CD4-positive, alpha-beta memory T cell (primary cell): ENCODE measurements at regions not wholly inside any gene's neighbourhood (a gene's known extent, or its start where the extent isn't known, plus 50 kb on each side); places are given as distances from the start of the nearest gene placed in this dataset.

Experiments used
- CTCF ChIA-PET: fragments of 350-600 bp; sonication (Branson Sonifier 250); formaldehyde crosslinking; loops from one replicate; lab custom pipeline; 2021; ENCODE audit warnings: inconsistent platforms; ENCODE audit not compliant: partially characterized antibody; lab: Charles Lee
- POLR2A ChIA-PET: fragments of 350-600 bp; sonication (Branson Sonifier 250); formaldehyde crosslinking; loops from one replicate; lab custom pipeline; 2021; ENCODE audit not compliant: partially characterized antibody; lab: Charles Lee
- DNase-seq, 5 donors: peaks; one replicate each; pipeline versions ENCODE4 v3.0.0 to v3.0.0-alpha.2; 2020 to 2022; ENCODE audit warnings: mixed read lengths in 1 of 5
- H3K27ac ChIP-seq: one replicate; pipeline ENCODE4 v1.7.0; 2013; ENCODE audit warnings: low read depth, low read length
- H3K27me3 ChIP-seq: 2 replicates; pipeline ENCODE4 v1.7.0; 2013; ENCODE audit warnings: mild to moderate bottlenecking, low read length, moderate library complexity; ENCODE audit not compliant: insufficient read depth
- H3K36me3 ChIP-seq: 2 replicates; pipeline ENCODE4 v1.7.0; 2013; ENCODE audit warnings: mild to moderate bottlenecking, low read length, moderate library complexity; ENCODE audit not compliant: insufficient read depth
- H3K4me1 ChIP-seq: 2 replicates; pipeline ENCODE4 v1.7.0; 2013; ENCODE audit warnings: mild to moderate bottlenecking, low read length, moderate library complexity; ENCODE audit not compliant: insufficient read depth
- H3K4me3 ChIP-seq, 2 donors: one replicate each; pipeline ENCODE4 v1.7.0; 2013; ENCODE audit warnings: low read length in 2 of 2, mild to moderate bottlenecking in 1 of 2
- H3K9me3 ChIP-seq, 2 donors: one replicate each; pipeline ENCODE4 v1.7.0; 2013; ENCODE audit warnings: low read length in 2 of 2, control low read depth in 1 of 2; ENCODE audit not compliant: control insufficient read depth in 1 of 2
- H3K27ac Mint-ChIP-seq, 7 donors: one replicate each; pipeline ENCODE4 v1.8.0; 2020 to 2021; ENCODE audit warnings: mixed read lengths in 7 of 7, mild to moderate bottlenecking in 6 of 7, inconsistent platforms in 3 of 7, moderate library complexity in 3 of 7
- H3K27me3 Mint-ChIP-seq, 2 donors: one replicate each; pipeline ENCODE4 v1.8.0; 2020 to 2021; ENCODE audit warnings: mixed read lengths in 2 of 2
- H3K36me3 Mint-ChIP-seq, 2 donors: one replicate each; pipeline ENCODE4 v1.8.0; 2020 to 2021; ENCODE audit warnings: mixed read lengths in 2 of 2, inconsistent platforms in 1 of 2, mild to moderate bottlenecking in 1 of 2
- H3K4me1 Mint-ChIP-seq, 4 donors: one replicate each; pipeline ENCODE4 v1.8.0; 2020 to 2021; ENCODE audit warnings: mixed read lengths in 4 of 4, mild to moderate bottlenecking in 1 of 4
- H3K4me3 Mint-ChIP-seq, 8 donors: one replicate each; pipeline ENCODE4 v1.8.0; 2020 to 2021; ENCODE audit warnings: mixed read lengths in 8 of 8, mild to moderate bottlenecking in 7 of 8, moderate library complexity in 6 of 8, inconsistent platforms in 3 of 8
- H3K9me3 Mint-ChIP-seq, 8 donors: one replicate each; pipeline ENCODE4 v1.8.0; 2020 to 2021; ENCODE audit warnings: mixed read lengths in 8 of 8, mild to moderate bottlenecking in 5 of 8, inconsistent platforms in 3 of 8, moderate library complexity in 1 of 8
- intact Hi-C: fragments of 100-400 bp; cut with micrococcal nuclease; formaldehyde crosslinking; loops from one replicate; pipeline ENCODE4 v1.15.1; 2023

DNA sequence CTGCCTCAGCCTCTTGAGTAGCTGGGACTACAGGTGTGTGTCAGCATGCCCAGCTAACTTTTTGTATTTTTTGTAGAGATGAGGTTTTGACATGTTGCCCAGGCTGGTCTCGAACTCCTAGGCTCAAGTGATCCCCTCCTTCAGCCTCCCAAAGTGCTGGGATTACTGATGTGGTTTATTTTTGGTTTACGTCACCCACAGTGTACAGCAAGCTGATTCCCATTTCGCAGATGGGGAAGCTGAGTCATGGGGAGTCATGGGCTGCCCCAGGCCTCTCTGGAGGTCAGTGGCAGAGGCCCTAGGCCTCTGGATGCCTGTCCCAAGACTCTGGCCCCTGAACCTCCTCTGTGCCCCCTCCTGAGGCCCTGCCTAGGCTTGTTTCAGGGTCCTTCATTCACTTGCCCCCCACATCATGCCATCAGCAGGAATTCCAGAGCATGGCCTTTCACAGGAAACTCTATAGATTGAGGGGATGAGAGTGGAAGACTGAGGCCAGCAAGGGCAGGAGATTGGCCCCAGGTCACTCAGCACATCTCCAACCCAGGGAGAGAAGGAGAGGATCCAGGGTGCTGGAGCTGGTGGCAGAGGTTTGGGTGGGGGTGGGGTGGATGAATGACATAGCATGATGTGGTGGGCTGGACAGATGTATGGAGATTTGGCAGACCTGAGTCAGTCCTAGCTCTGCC lies 266.0 kb downstream of the PTPRU start:
- peaks cover 0 to 4% (median 0%) of the 10 kb centered on the region in 8 donors for H3K9me3 Mint-ChIP-seq
- H3K9me3 ChIP-seq: no peaks in the 10 kb centered on the region
- no peaks in the 10 kb centered on the region for H3K4me1 Mint-ChIP-seq
- no peak for DNase-seq
- H3K27me3 Mint-ChIP-seq: peaks cover 36 to 38% of the 10 kb centered on the region in 2 donors
- no peaks in the 10 kb centered on the region for H3K27me3 ChIP-seq
- H3K4me3 Mint-ChIP-seq: no peak overlapping the region
- H3K4me1 ChIP-seq: no peaks in the 10 kb centered on the region
- ChIA-PET CTCF (no interaction called here), POLR2A (no interaction called here)
- no peak overlapping the region for H3K27ac Mint-ChIP-seq
- H3K4me3 ChIP-seq: no peak overlapping the region
- no peak overlapping the region for H3K27ac ChIP-seq
- H3K36me3 ChIP-seq: no peaks in the 10 kb centered on the region
- intact Hi-C loops: no loop called here
- no peaks in the 10 kb centered on the region for H3K36me3 Mint-ChIP-seq

DNA sequence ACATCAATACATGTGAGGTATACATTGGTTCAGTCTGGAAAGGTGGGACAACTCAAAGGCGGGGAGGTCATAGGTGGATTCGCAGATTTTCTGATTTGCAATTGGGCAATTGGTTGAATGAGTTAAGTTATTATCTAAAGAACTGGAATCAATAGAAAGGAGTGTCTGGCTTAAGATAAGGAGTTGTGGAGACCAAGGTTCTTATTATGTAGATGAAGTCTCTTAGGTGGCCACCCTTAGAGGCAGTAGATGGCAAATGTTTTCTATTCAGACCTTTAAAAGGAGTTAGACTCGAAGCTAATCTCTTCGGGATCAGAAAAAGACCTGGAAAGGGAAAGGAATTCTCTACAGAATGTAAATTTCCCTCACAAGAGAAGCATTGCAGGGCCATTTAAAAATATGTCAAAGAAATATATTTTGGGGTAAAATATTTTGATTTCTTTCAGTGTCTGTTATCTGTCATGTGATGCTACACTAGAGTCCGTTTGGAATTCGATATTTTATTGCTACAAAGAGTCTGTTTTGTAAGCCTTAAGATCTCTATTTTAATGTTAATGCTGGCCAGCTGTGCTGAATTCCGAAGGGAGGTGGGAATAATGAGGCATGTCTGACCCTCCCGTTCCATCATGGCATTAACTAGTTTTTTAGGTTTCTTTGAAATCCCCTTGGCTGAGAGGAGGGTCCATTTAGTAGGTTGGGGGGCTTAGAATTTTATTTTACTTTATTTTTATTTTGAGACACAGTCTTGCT lies 265.1 kb downstream of the PTPRU start:
- ChIA-PET CTCF (no interaction called here), POLR2A (no interaction called here)
- intact Hi-C loops: no loop called here
- Mint-ChIP-seq H3K4me1 (no peaks in the 10 kb centered on the region), H3K4me3 (no peak overlapping the region), H3K27ac (no peak overlapping the region), H3K9me3 (peaks cover 0 to 9% (median 4%) of the 10 kb centered on the region in 8 donors), H3K36me3 (no peaks in the 10 kb centered on the region), H3K27me3 (peaks cover 29 to 35% of the 10 kb centered on the region in 2 donors)
- Histone ChIP-seq H3K9me3 (no peaks in the 10 kb centered on the region), H3K36me3 (no peaks in the 10 kb centered on the region), H3K27me3 (no peaks in the 10 kb centered on the region), H3K27ac (no peak overlapping the region), H3K4me3 (no peak overlapping the region), H3K4me1 (no peaks in the 10 kb centered on the region)
- DNase-seq: no peak

DNA sequence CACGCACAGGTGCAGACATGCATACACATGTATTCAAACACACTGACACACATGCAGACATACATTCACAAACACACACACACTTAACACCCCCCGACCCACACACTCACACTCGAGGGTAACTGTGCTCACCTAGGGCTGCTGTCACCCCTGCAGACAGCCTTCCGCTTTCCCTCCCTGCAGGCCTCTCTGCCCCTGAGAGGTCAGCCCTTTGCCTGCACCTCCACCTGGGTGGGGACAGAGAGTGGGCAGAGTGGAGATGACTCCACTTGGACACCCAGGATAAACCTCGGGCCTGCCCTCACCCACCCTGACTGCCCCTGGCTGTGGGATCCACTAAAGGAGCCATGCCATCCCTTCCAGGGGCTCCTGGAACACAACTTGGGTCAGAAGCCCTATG lies 264.3 kb downstream of the PTPRU start:
- no peak overlapping the region for H3K4me3 ChIP-seq
- H3K36me3 ChIP-seq: no peaks in the 10 kb centered on the region
- Mint-ChIP-seq H3K4me3 (no peak overlapping the region), H3K4me1 (no peaks in the 10 kb centered on the region), H3K9me3 (peaks cover 0 to 17% (median 11%) of the 10 kb centered on the region in 8 donors), H3K27me3 (peaks cover 27 to 34% of the 10 kb centered on the region in 2 donors), H3K36me3 (no peaks in the 10 kb centered on the region), H3K27ac (no peak overlapping the region)
- DNase-seq: no peak
- intact Hi-C loops: no loop called here
- H3K27ac ChIP-seq: no peak overlapping the region
- ChIA-PET CTCF (no interaction called here), POLR2A (no interaction called here)
- H3K27me3 ChIP-seq: no peaks in the 10 kb centered on the region
- H3K4me1 ChIP-seq: no peaks in the 10 kb centered on the region
- no peaks in the 10 kb centered on the region for H3K9me3 ChIP-seq

DNA sequence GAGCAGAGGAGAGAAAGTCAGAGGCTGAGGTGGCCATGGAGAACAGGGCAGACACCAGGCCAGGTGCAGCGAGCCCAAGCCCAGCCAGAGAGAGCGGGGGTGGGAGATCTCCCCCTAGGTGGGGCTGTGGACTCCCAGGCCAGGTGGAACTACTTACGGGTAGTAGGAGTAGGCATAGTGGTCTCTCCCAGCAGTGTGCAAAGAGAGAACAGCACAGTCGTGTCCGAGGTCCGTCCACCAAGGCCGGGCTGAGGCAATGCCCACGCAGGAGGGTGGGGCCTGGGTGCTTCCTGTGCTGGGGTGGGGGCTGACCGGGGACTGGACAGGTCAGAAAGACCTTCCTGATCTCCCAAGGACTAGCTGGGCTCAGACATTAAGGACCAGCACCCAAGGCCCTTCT lies 263.7 kb downstream of the PTPRU start:
- ChIA-PET POLR2A (no interaction called here), CTCF (no interaction called here)
- no peak overlapping the region for H3K4me3 Mint-ChIP-seq
- no peak overlapping the region for H3K27ac ChIP-seq
- no peak for DNase-seq
- H3K4me1 ChIP-seq: no peaks in the 10 kb centered on the region
- peaks cover 27 to 34% of the 10 kb centered on the region in 2 donors for H3K27me3 Mint-ChIP-seq
- no peaks in the 10 kb centered on the region for H3K36me3 ChIP-seq
- intact Hi-C loops: no loop called here
- H3K27me3 ChIP-seq: no peaks in the 10 kb centered on the region
- no peak overlapping the region for H3K27ac Mint-ChIP-seq
- no peaks in the 10 kb centered on the region for H3K4me1 Mint-ChIP-seq
- no peaks in the 10 kb centered on the region for H3K36me3 Mint-ChIP-seq
- H3K9me3 ChIP-seq: no peaks in the 10 kb centered on the region
- peaks cover 0 to 21% (median 16%) of the 10 kb centered on the region in 8 donors for H3K9me3 Mint-ChIP-seq
- no peak overlapping the region for H3K4me3 ChIP-seq

DNA sequence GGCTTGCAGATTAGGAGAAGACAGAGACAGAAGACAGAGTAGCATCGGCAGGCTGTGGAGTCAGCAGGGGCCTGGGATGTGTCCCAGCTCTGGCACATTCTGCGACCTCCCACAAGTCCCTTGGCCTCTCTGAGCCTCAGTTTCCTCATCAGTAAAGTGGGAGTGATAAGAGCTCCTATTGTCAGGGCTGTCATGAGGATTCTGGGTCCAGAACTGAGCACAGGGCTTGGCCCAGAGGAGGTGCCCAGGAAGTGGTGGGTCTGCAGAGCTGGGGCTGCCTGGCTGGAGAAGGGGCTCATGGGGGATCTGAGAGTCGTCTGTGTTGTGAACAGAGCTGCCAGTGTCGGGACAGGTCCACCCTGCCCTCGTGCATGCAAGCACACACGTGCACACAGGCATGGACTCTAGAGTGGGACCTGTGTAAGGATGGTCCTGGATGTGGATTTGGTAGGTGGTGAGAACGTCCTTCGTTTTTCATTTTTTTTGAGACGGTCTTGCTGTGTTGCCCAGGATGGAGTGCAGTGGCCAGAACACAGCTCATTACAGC lies 262.9 kb downstream of the PTPRU start:
- Mint-ChIP-seq H3K4me3 (no peak overlapping the region), H3K27me3 (peaks cover 20 to 32% of the 10 kb centered on the region in 2 donors), H3K27ac (no peak overlapping the region), H3K4me1 (no peaks in the 10 kb centered on the region), H3K36me3 (no peaks in the 10 kb centered on the region), H3K9me3 (peaks cover 2 to 28% (median 17%) of the 10 kb centered on the region in 8 donors)
- ChIA-PET CTCF (no interaction called here), POLR2A (no interaction called here)
- Histone ChIP-seq H3K4me3 (no peak overlapping the region), H3K27ac (no peak overlapping the region), H3K36me3 (no peaks in the 10 kb centered on the region), H3K9me3 (no peaks in the 10 kb centered on the region), H3K27me3 (no peaks in the 10 kb centered on the region), H3K4me1 (no peaks in the 10 kb centered on the region)
- intact Hi-C loops: no loop called here
- DNase-seq: no peak

DNA sequence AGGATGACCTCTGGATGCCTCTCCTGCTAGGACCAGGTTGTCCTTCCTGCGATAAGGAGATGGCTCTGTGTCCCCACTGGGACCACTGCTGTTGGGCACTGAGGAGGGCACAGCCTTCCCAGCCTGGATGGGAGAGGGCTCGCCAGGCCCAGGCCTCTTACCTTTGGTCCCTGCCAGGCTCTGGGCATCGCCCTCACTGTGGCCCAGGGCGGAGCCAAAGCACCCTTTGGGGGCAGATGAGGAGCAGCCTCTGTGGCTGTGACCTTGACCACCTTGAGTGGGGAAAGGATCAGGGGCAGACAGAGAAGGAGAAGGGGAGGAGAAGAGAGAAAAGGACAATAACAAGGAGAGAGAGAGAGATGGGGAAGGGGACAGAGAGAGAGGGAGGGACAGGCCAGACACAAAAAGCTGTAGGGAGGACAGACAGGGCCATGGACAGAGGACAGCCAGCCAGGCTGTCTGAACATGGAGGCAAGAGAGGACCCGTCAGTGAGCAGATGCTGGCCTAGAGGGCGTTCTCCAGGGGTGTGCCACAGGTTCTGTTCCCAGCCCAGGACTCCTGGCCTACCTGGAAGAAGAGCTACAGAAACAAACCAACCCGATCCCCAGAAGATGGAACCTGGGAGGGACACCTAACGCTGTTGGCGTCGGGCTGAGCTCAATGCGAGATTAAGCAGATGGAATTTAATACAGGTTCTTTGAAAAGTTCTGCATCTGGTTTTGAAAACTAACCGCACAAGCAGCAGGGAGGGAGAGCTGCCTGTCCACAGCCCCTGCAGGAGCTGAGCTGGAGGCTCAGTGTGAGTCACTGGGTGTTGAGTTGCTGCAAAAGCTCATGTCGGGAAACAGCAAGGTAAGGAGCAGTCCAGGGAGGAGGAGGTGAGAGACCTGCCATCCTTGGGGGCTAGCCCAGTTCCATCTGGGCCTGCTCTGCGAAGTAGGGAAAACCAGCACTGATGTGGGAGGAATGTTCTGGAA lies 262.1 kb downstream of the PTPRU start:
- Histone ChIP-seq H3K27ac (no peak overlapping the region), H3K27me3 (no peaks in the 10 kb centered on the region), H3K4me1 (no peaks in the 10 kb centered on the region), H3K4me3 (no peak overlapping the region), H3K9me3 (no peaks in the 10 kb centered on the region), H3K36me3 (no peaks in the 10 kb centered on the region)
- intact Hi-C loops: no loop called here
- ChIA-PET CTCF (no interaction called here), POLR2A (interaction anchor here (0.6 kb wide), 1 partner anchor 1420 kb away, joined by 3 read pairs; no protein-coding TSS in a partner anchor)
- no peak overlapping the region for H3K4me3 Mint-ChIP-seq
- H3K27me3 Mint-ChIP-seq: peaks cover 17 to 30% of the 10 kb centered on the region in 2 donors
- H3K27ac Mint-ChIP-seq: no peak overlapping the region
- H3K36me3 Mint-ChIP-seq: no peaks in the 10 kb centered on the region
- H3K9me3 Mint-ChIP-seq: peaks cover 2 to 28% (median 17%) of the 10 kb centered on the region in 8 donors
- DNase-seq: no peak
- H3K4me1 Mint-ChIP-seq: no peaks in the 10 kb centered on the region
